ENCODE measurements at regions not wholly inside any gene's neighbourhood (a gene's known extent, or its start where the extent isn't known, plus 50 kb on each side); places are given as distances from the start of the nearest gene placed in this dataset.

DNA sequence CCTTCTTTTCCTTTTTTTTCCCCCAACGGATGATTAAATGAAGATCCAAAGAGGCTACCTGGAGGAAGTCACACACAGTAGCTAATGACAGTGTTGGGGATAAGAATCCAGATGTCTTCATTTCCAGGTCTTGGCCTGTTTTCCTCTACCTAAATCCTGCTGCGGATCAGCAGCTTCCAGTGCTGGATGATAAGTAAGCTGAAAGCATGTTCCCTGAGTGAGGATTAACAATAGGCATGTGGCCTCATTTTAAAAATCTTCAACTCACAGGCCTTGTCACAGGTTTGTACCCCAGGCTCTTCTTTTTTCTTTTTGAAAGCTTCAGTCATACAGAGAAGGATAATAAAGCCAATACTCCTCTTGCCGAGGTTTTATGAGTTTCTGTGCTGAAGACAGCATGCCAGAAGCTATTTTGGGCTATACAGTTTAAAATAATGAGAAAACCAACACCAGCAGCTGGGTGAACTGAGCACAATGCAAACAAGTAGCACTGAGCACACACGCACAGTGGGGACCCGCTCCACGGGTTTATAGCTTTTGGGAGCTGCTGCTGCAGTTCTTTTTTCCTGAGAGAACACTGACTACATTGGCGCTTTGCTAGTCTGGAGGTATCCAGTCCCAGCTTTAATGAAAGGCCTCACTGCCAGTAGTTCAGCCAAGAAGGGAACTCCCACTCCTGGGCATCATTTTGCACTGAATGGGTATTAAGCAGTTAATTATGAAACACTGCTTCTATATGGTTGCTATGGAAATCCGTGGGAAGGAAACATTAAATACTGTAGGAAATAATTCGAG lies 184.2 kb upstream of the CTSO start:
- TF ChIP-seq CTCF (conservative IDR thresholded peaks at IDR 0.05; ENCODE audit: low read depth, low read length) (no peak), POLR2A (IDR thresholded peaks at IDR 0.05; ENCODE audit: low read depth, low read length) (no peak), MAZ (IDR thresholded peaks at IDR 0.05; ENCODE audit: borderline replicate concordance, low read depth, low read length) (no peak), RAD21 (IDR thresholded peaks at IDR 0.05; ENCODE audit: low read length) (no peak), ELK1 (IDR thresholded peaks at IDR 0.05; ENCODE audit: borderline replicate concordance, low read depth, low read length) (no peak), CEBPB (IDR thresholded peaks at IDR 0.05; ENCODE audit: low read depth, low read length) (no peak), MXI1 (IDR thresholded peaks at IDR 0.05; ENCODE audit: borderline replicate concordance, low read depth, low read length) (no peak), NFE2L2 (IDR thresholded peaks at IDR 0.05; ENCODE audit: low read depth, low read length) (no peak), RFX5 (IDR thresholded peaks at IDR 0.05; ENCODE audit: low read depth, low read length) (no peak), SMC3 (IDR thresholded peaks at IDR 0.05; ENCODE audit: low read depth, low read length) (no peak), BHLHE40 (IDR thresholded peaks at IDR 0.05; ENCODE audit: low read depth, low read length) (no peak)
- TF ChIP-seq, protein P1, sequence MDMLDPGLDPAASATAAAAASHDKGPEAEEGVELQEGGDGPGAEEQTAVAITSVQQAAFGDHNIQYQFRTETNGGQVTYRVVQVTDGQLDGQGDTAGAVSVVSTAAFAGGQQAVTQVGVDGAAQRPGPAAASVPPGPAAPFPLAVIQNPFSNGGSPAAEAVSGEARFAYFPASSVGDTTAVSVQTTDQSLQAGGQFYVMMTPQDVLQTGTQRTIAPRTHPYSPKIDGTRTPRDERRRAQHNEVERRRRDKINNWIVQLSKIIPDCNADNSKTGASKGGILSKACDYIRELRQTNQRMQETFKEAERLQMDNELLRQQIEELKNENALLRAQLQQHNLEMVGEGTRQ (IDR thresholded peaks at IDR 0.05; ENCODE audit: low read depth, low read length) = no peak
